PFSK-1 (cell line): ENCODE measurements at regions not wholly inside any gene's neighbourhood (a gene's known extent, or its start where the extent isn't known, plus 50 kb on each side); places are given as distances from the start of the nearest gene placed in this dataset.

Experiments
- FOXP2 ChIP-seq: optimal IDR thresholded peaks from 2 replicates; pipeline ENCODE3; 2011; ENCODE audit warnings: borderline replicate concordance, control low read depth, inconsistent platforms; ENCODE audit not compliant: insufficient read depth; ENCODE audit errors: extremely low read length, extremely low read depth
- POLR2AphosphoS5 ChIP-seq: IDR thresholded peaks from 2 replicates; pipeline ENCODE4 v1.6.1; 2012; ENCODE audit warnings: low read depth, mild to moderate bottlenecking, control low read depth, low read length, moderate library complexity
- REST ChIP-seq, 2 experiments: IDR thresholded peaks; 2 replicates each; pipeline versions ENCODE4 v1.6.1 to v1.8.0; 2011 to 2012; ENCODE audit warnings: low read depth in 2 of 2, low read length in 2 of 2, control low read depth in 1 of 2, inconsistent platforms in 1 of 2, mild to moderate bottlenecking in 1 of 2, moderate library complexity in 1 of 2; ENCODE audit not compliant: insufficient read depth in 1 of 2
- SIN3A ChIP-seq: IDR thresholded peaks from 2 replicates; pipeline ENCODE4 v1.6.1; 2012; ENCODE audit warnings: mild to moderate bottlenecking, low read length, moderate library complexity, borderline replicate concordance; ENCODE audit not compliant: insufficient read depth
- TAF1 ChIP-seq: IDR thresholded peaks from 2 replicates; pipeline ENCODE4 v1.6.1; 2012; ENCODE audit warnings: low read length, control low read depth, borderline replicate concordance; ENCODE audit not compliant: insufficient read depth

GRCh38 chr20:6851136-6851535, 83.7 kb downstream of the BMP2 start:
- TF ChIP-seq TAF1 (no peak), SIN3A (no peak), REST (IDR thresholded peaks at IDR 0.05; ENCODE audit: insufficient read depth in 1 of 2, low read depth in 2 of 2, low read length in 2 of 2) (no peak), FOXP2 (no peak), POLR2AphosphoS5 (no peak)

- no peak for TF ChIP-seq FOXP2
- no peak for TF ChIP-seq SIN3A
- TF ChIP-seq POLR2AphosphoS5: no peak
Measured at GRCh38 chr20:6852478-6852877, 85.0 kb downstream of the BMP2 start.

- TF ChIP-seq SIN3A (no peak), REST (IDR thresholded peaks at IDR 0.05; ENCODE audit: insufficient read depth in 1 of 2, low read depth in 2 of 2, low read length in 2 of 2) (no peak)
Measured at GRCh38 chr20:6855104-6855503, 87.6 kb downstream of the BMP2 start.

- no peak for TF ChIP-seq REST (IDR thresholded peaks at IDR 0.05; ENCODE audit: insufficient read depth in 1 of 2, low read depth in 2 of 2, low read length in 2 of 2)
- TF ChIP-seq POLR2AphosphoS5: no peak
- TF ChIP-seq TAF1: no peak
- TF ChIP-seq FOXP2: no peak
- TF ChIP-seq SIN3A: no peak
Measured at GRCh38 chr20:6855796-6856195, 88.3 kb downstream of the BMP2 start.

GRCh38 chr20:6857927-6858326, 90.4 kb downstream of the BMP2 start:
- TF ChIP-seq POLR2AphosphoS5: no peak
- TF ChIP-seq TAF1: no peak
- no peak for TF ChIP-seq SIN3A
- TF ChIP-seq REST (IDR thresholded peaks at IDR 0.05; ENCODE audit: insufficient read depth in 1 of 2, low read depth in 2 of 2, low read length in 2 of 2): no peak
- TF ChIP-seq FOXP2: no peak
